Parathyroid adenoma (tissue), 2 donors: ENCODE measurements at regions not wholly inside any gene's neighbourhood (a gene's known extent, or its start where the extent isn't known, plus 50 kb on each side); places are given as distances from the start of the nearest gene placed in this dataset.
A peak's percentile ranks its signal among the peaks of the same experiment; 100 is the strongest.

Source experiments
- H2AFZ ChIP-seq: fragments of 300-600 bp; sonication (generic); one replicate; pipeline ENCODE4 v1.7.0; 2017; ENCODE audit warnings: antibody characterized with exemption, mild to moderate bottlenecking
- H3K27ac ChIP-seq: fragments of 300-600 bp; sonication (generic); one replicate; pipeline ENCODE4 v1.7.0; 2017
- H3K27me3 ChIP-seq: fragments of 300-600 bp; sonication (generic); one replicate; pipeline ENCODE4 v1.7.0; 2017; ENCODE audit warnings: low read length; ENCODE audit not compliant: control insufficient read depth, insufficient read depth
- H3K36me3 ChIP-seq: fragments of 300-600 bp; sonication (generic); one replicate; pipeline ENCODE4 v1.7.0; 2017; ENCODE audit warnings: low read length; ENCODE audit not compliant: control insufficient read depth, insufficient read depth
- H3K4me1 ChIP-seq: fragments of 300-600 bp; sonication (generic); one replicate; pipeline ENCODE4 v1.7.0; 2017; ENCODE audit warnings: control low read depth
- H3K4me2 ChIP-seq: fragments of 300-600 bp; sonication (generic); one replicate; pipeline ENCODE4 v1.7.0; 2017; ENCODE audit warnings: low read length
- H3K4me3 ChIP-seq: fragments of 300-600 bp; sonication (generic); one replicate; pipeline ENCODE4 v1.7.0; 2017; ENCODE audit warnings: low read depth, low read length
- H3K79me2 ChIP-seq: fragments of 300-600 bp; sonication (generic); one replicate; pipeline ENCODE4 v1.7.0; 2017; ENCODE audit warnings: control low read depth
- H3K9ac ChIP-seq: fragments of 300-600 bp; sonication (generic); one replicate; pipeline ENCODE4 v1.7.0; 2017; ENCODE audit warnings: mild to moderate bottlenecking
- H3K9me3 ChIP-seq: fragments of 300-600 bp; sonication (generic); one replicate; pipeline ENCODE4 v1.7.0; 2017; ENCODE audit warnings: low read length; ENCODE audit not compliant: control insufficient read depth
- CTCF ChIP-seq: fragments of 300-600 bp; sonication (generic); IDR thresholded peaks from one replicate; pipeline ENCODE4 v1.7.0; 2017; ENCODE audit warnings: antibody characterized with exemption, mild to moderate bottlenecking
- donor health status: primary hyperparathyroidism.

- no peaks in the 10 kb centered on the region for H3K27me3 ChIP-seq
- TF ChIP-seq CTCF, result no peak
Observed at GRCh38 chr1:38424677-38425076, 378.1 kb upstream of the POU3F1 start.

GRCh38 chr1:38420666-38421065 lies 374.1 kb upstream of the POU3F1 start:
- Histone ChIP-seq H3K36me3 (no peaks in the 10 kb centered on the region), H3K4me2 (no peak overlapping the region), H3K9ac (no peak overlapping the region), H3K4me3 (no peak overlapping the region), H3K9me3 (no peaks in the 10 kb centered on the region), H3K27ac (no peak overlapping the region), H3K4me1 (peaks cover 2% of the 10 kb centered on the region), H3K79me2 (no peaks in the 10 kb centered on the region), H2AFZ (no peak overlapping the region), H3K27me3 (no peaks in the 10 kb centered on the region)
- no peak for TF ChIP-seq CTCF

More at GRCh38 chr1:38424677-38425076, 378.1 kb upstream of the POU3F1 start:
- H3K9ac ChIP-seq, result no peak overlapping the region
- H2AFZ ChIP-seq, result no peak overlapping the region
- H3K36me3 ChIP-seq, result no peaks in the 10 kb centered on the region
- H3K4me2 ChIP-seq, result no peak overlapping the region
- H3K4me3 ChIP-seq, result no peak overlapping the region
- no peak overlapping the region for H3K27ac ChIP-seq
- H3K4me1 ChIP-seq, result no peaks in the 10 kb centered on the region
- H3K79me2 ChIP-seq, result no peaks in the 10 kb centered on the region
- no peaks in the 10 kb centered on the region for H3K9me3 ChIP-seq

GRCh38 chr1:38418195-38419030 lies 371.8 kb upstream of the POU3F1 start:
- Histone ChIP-seq H3K27me3 (no peaks in the 10 kb centered on the region), H3K9ac (no peak overlapping the region), H3K9me3 (no peaks in the 10 kb centered on the region), H3K27ac (no peak overlapping the region), H3K4me1 (peaks cover 2% of the 10 kb centered on the region), H3K36me3 (no peaks in the 10 kb centered on the region), H3K4me2 (peak overlapping the region; percentile 67), H3K79me2 (no peaks in the 10 kb centered on the region), H3K4me3 (no peak overlapping the region), H2AFZ (no peak overlapping the region)
- TF ChIP-seq CTCF, result no peak

- no peak overlapping the region for H3K4me3 ChIP-seq
Observed at GRCh38 chr1:38403667-38404066, 357.1 kb upstream of the POU3F1 start.

More at GRCh38 chr1:38403667-38404066, 357.1 kb upstream of the POU3F1 start:
- Histone ChIP-seq H3K27me3 (no peaks in the 10 kb centered on the region), H3K27ac (no peak overlapping the region), H3K79me2 (no peaks in the 10 kb centered on the region), H3K4me1 (no peaks in the 10 kb centered on the region), H3K9ac (no peak overlapping the region), H3K36me3 (no peaks in the 10 kb centered on the region), H2AFZ (no peak overlapping the region), H3K9me3 (no peaks in the 10 kb centered on the region), H3K4me2 (no peak overlapping the region)
- no peak for TF ChIP-seq CTCF
